ENCODE measurements at regions not wholly inside any gene's neighbourhood (a gene's known extent, or its start where the extent isn't known, plus 50 kb on each side); places are given as distances from the start of the nearest gene placed in this dataset.

DNA sequence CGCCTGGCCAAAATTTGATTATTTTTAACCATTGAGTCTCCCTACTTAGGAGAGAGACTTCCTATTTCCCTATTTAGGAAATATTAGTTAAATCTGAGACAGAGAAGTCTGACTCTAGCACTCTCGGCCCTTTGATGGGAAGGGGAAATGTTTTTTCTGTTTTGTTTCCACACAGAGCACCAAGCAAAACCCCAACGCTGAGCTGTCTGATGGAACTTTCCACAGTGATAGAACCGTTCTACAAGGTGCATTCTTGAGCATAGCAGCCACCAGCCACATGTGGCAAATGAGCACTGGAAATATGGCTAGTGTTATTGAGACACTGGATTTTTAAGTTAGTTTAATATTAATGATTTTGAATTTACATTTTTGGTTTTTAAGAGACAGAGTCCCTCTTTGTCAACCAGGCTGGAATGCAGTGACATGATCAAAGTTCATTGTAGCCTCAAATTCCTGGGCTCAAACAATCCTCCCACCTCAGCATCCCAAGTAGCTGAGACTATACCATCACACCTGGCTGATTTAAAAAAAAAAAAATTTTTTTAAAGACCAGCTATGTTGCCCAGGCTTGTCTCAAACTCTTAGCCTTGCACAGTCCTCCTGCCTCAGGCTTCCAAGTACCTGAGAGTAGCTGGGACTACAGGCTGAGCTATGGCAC is 77.3 kb upstream of the GALNT2 start:
- no peaks in the 10 kb centered on the region for H3K27me3 ChIP-seq (ENCODE audit: control insufficient read depth, insufficient read depth, low read length)
- H3K4me3 ChIP-seq (ENCODE audit: low read depth, low read length): no peak overlapping the region
- no peaks in the 10 kb centered on the region for H3K4me1 ChIP-seq
- no peak overlapping the region for H3K9ac ChIP-seq
- H3K9me3 ChIP-seq (ENCODE audit: control insufficient read depth, low read length): no peaks in the 10 kb centered on the region
- H3K79me2 ChIP-seq: no peaks in the 10 kb centered on the region
- no peak overlapping the region for H3K4me2 ChIP-seq (ENCODE audit: low read length)
- no peaks in the 10 kb centered on the region for H3K36me3 ChIP-seq (ENCODE audit: control insufficient read depth, insufficient read depth, low read length)
- no peak overlapping the region for H3K27ac ChIP-seq
- no peak overlapping the region for H2AFZ ChIP-seq
- TF ChIP-seq, protein P1, sequence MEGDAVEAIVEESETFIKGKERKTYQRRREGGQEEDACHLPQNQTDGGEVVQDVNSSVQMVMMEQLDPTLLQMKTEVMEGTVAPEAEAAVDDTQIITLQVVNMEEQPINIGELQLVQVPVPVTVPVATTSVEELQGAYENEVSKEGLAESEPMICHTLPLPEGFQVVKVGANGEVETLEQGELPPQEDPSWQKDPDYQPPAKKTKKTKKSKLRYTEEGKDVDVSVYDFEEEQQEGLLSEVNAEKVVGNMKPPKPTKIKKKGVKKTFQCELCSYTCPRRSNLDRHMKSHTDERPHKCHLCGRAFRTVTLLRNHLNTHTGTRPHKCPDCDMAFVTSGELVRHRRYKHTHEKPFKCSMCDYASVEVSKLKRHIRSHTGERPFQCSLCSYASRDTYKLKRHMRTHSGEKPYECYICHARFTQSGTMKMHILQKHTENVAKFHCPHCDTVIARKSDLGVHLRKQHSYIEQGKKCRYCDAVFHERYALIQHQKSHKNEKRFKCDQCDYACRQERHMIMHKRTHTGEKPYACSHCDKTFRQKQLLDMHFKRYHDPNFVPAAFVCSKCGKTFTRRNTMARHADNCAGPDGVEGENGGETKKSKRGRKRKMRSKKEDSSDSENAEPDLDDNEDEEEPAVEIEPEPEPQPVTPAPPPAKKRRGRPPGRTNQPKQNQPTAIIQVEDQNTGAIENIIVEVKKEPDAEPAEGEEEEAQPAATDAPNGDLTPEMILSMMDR (IDR thresholded peaks at IDR 0.05): no peak

- Histone ChIP-seq H3K4me3 (ENCODE audit: low read depth, low read length) (no peak overlapping the region), H3K36me3 (ENCODE audit: control insufficient read depth, insufficient read depth, low read length) (no peaks in the 10 kb centered on the region), H2AFZ (no peak overlapping the region), H3K27me3 (ENCODE audit: control insufficient read depth, insufficient read depth, low read length) (no peaks in the 10 kb centered on the region), H3K4me2 (ENCODE audit: low read length) (no peak overlapping the region), H3K27ac (no peak overlapping the region), H3K9me3 (ENCODE audit: control insufficient read depth, low read length) (no peaks in the 10 kb centered on the region), H3K79me2 (no peaks in the 10 kb centered on the region), H3K9ac (no peak overlapping the region), H3K4me1 (no peaks in the 10 kb centered on the region)
- TF ChIP-seq, protein P1 (IDR thresholded peaks at IDR 0.05): no peak
Observed at GRCh38 chr1:229990326-229990725, 76.7 kb upstream of the GALNT2 start.

DNA sequence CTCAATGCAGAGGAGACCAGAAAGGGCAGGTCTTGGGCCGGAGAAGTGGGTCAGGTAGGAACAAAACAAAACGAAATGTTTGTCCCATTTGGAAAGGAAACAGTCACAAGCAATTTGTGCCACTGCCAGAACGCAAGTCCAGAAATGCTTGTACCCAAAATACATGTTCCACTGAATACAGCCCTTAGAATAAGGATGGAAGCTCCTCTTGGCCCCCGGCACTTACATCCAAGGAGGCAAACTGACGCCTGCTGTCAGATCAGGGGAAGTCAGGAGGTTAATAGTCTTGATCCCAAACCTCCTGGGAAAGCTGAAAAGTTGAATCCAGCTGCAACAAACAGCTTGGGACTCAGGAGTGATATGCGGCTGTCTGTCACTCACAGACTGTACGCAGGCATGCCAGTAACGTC is 75.9 kb upstream of the GALNT2 start:
- no peaks in the 10 kb centered on the region for H3K27me3 ChIP-seq (ENCODE audit: control insufficient read depth, insufficient read depth, low read length)
- no peak overlapping the region for H3K9ac ChIP-seq
- H3K4me1 ChIP-seq: no peaks in the 10 kb centered on the region
- no peaks in the 10 kb centered on the region for H3K36me3 ChIP-seq (ENCODE audit: control insufficient read depth, insufficient read depth, low read length)
- TF ChIP-seq, protein P1 (IDR thresholded peaks at IDR 0.05): no peak
- no peak overlapping the region for H3K4me2 ChIP-seq (ENCODE audit: low read length)
- H3K4me3 ChIP-seq (ENCODE audit: low read depth, low read length): no peak overlapping the region
- no peaks in the 10 kb centered on the region for H3K79me2 ChIP-seq
- H3K9me3 ChIP-seq (ENCODE audit: control insufficient read depth, low read length): no peaks in the 10 kb centered on the region
- H3K27ac ChIP-seq: no peak overlapping the region
- no peak overlapping the region for H2AFZ ChIP-seq

DNA sequence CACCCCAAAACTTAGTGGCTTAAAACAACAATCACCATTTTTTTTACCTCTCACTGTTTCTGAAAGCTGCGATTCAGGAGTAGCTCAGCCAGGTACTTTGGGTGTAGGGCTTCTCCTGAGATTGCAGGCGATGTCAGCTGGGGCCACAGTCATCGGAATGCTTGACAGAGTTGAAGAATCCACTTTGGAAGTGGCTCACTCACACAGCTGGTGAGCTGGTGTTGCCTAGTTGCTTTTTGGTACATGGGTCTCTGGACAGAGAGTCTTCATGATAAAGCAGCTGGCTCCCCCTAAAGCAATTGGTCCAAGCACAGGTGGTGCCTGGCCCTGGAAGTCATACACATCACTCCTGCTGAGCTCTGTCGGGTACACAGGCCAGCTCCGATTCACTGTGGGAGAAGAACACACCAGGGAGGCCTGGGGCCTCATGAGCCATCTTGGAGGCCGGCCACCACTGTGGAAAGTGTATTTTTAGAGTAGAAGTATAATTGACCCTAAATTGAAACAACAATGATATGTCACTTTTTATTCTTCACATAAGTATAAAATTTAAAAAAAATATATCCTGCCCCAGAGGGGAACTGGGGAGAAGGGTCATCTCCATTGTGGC is 75.2 kb upstream of the GALNT2 start:
- no peaks in the 10 kb centered on the region for H3K9me3 ChIP-seq (ENCODE audit: control insufficient read depth, low read length)
- no peaks in the 10 kb centered on the region for H3K79me2 ChIP-seq

More for the DNA sequence above, 75.2 kb upstream of the GALNT2 start:
- no peaks in the 10 kb centered on the region for H3K4me1 ChIP-seq
- no peak overlapping the region for H3K4me2 ChIP-seq (ENCODE audit: low read length)
- H2AFZ ChIP-seq: no peak overlapping the region
- H3K36me3 ChIP-seq (ENCODE audit: control insufficient read depth, insufficient read depth, low read length): no peaks in the 10 kb centered on the region
- H3K27ac ChIP-seq: no peak overlapping the region
- no peak overlapping the region for H3K4me3 ChIP-seq (ENCODE audit: low read depth, low read length)
- H3K27me3 ChIP-seq (ENCODE audit: control insufficient read depth, insufficient read depth, low read length): no peaks in the 10 kb centered on the region
- no peak overlapping the region for H3K9ac ChIP-seq
- TF ChIP-seq, protein P1 (IDR thresholded peaks at IDR 0.05): no peak

All from parathyroid adenoma (tissue), 2 donors.